ENCODE measurements at regions not wholly inside any gene's neighbourhood (a gene's known extent, or its start where the extent isn't known, plus 50 kb on each side); places are given as distances from the start of the nearest gene placed in this dataset.
A peak's percentile ranks its signal among the peaks of the same experiment; 100 is the strongest.

GRCh38 chr6:138032571-138032970, 74.6 kb downstream of the PERP start:
- ChIA-PET POLR2A (ENCODE audit: low non-redundant PET) (no interaction called here), CTCF (interaction anchor here (0.5 to 0.8 kb wide), 3 partner anchors 250 to 1350 kb away, joined by 3 to 4 read pairs (median 3); no protein-coding TSS in a partner anchor)
- no peak for DNase-seq (ENCODE audit: low spot score)

GRCh38 chr6:138034229-138034628, 73.0 kb downstream of the PERP start:
- no peak for DNase-seq (ENCODE audit: low spot score)
- peak overlapping the region; percentile 82 for H3K27ac ChIP-seq
- no peak for TF ChIP-seq CTCF (conservative IDR thresholded peaks at IDR 0.05; ENCODE audit: low read depth)
- CTCF ChIA-PET, result interaction anchor here (0.6 kb wide), 1 partner anchor 56 kb away, joined by 4 read pairs; no protein-coding TSS in a partner anchor
- POLR2A ChIA-PET (ENCODE audit: low non-redundant PET), result no interaction called here

More at GRCh38 chr6:138032571-138032970, 74.6 kb downstream of the PERP start:
- H3K27ac ChIP-seq, result peak overlapping the region; percentile 89
- TF ChIP-seq CTCF (conservative IDR thresholded peaks at IDR 0.05; ENCODE audit: low read depth), result no peak

GRCh38 chr6:138035070-138035469, 72.1 kb downstream of the PERP start:
- H3K27ac ChIP-seq, result peak overlapping the region; percentile 82
- ChIA-PET POLR2A (ENCODE audit: low non-redundant PET) (interaction anchor here (1.1 kb wide), 1 partner anchor 71 kb away, joined by 3 read pairs; no protein-coding TSS in a partner anchor), CTCF (interaction anchor here (0.6 kb wide), 2 partner anchors 33 to 68 kb away, joined by 3 to 6 read pairs; no protein-coding TSS in a partner anchor)
- TF ChIP-seq CTCF (conservative IDR thresholded peaks at IDR 0.05; ENCODE audit: low read depth), result no peak
- peak; percentile 83 for DNase-seq (ENCODE audit: low spot score)

DNA sequence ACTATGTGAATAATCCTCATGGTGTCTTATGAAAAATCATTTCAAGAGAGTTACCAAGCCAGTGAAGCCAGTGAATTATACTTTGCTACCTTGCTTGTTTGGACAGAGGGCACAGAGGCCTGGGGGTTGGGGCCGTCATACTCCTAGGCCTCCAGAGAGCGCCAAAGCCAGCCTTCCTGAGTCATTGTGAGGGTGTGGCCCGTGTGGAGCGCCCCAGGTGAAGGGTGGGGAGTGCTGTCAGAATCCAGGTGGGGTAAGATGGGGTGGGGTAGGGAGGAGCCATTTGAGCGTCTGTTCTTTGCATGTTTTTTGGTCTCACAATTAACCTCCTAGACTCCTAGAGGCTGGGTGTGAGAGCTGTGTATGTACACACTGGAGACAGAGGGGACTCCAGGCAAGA, 71.1 kb downstream of the PERP start:
- H3K27ac ChIP-seq, result peak overlapping the region; percentile 62
- DNase-seq (ENCODE audit: low spot score), result peak; percentile 65
- ChIA-PET POLR2A (ENCODE audit: low non-redundant PET) (no interaction called here), CTCF (interaction anchor here (0.6 kb wide), 2 partner anchors 32 to 447 kb away, joined by 3 to 5 read pairs; no protein-coding TSS in a partner anchor)
- no peak for TF ChIP-seq CTCF (conservative IDR thresholded peaks at IDR 0.05; ENCODE audit: low read depth)

DNA sequence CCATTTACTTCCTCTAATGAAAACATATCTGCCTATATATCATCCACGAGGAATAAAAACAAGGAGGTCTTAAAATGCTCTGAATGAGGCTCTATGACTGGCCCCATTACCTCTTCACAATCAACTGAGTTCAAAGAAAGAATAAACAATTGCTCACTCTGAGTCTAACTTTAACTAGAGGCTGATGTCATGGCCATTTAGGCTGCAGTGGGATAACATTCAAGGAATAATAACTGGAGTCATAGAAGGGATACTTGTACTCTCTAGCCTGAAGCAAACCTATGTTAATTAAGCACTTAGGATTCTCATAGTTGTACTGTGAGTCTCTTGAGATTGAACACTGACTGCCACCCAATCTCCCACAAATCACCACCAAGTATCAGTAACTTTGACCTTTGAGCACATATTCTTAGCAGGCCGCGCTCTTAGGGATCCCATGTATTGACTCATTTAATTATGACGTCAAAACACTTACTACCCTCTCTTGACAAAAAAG, 70.2 kb downstream of the PERP start:
- DNase-seq (ENCODE audit: low spot score), result no peak
- ChIA-PET CTCF (no interaction called here), POLR2A (ENCODE audit: low non-redundant PET) (no interaction called here)
- no peak for TF ChIP-seq CTCF (conservative IDR thresholded peaks at IDR 0.05; ENCODE audit: low read depth)
- H3K27ac ChIP-seq, result no peak overlapping the region

GRCh38 chr6:138038142-138038870, 68.9 kb downstream of the PERP start:
- no peak for DNase-seq (ENCODE audit: low spot score)
- H3K27ac ChIP-seq, result no peak overlapping the region
- TF ChIP-seq CTCF (conservative IDR thresholded peaks at IDR 0.05; ENCODE audit: low read depth), result no peak
- ChIA-PET CTCF (no interaction called here), POLR2A (ENCODE audit: low non-redundant PET) (no interaction called here)

All from RWPE1 (cell line).